GM12864 (cell line): ENCODE measurements at regions not wholly inside any gene's neighbourhood (a gene's known extent, or its start where the extent isn't known, plus 50 kb on each side); places are given as distances from the start of the nearest gene placed in this dataset.

Experiments
- DNase-seq: peaks from one replicate; pipeline ENCODE4 v3.0.0-alpha.2; 2011; ENCODE audit warnings: low read depth
- H3K4me3 ChIP-seq: 2 replicates; pipeline ENCODE4 v1.5.1; 2011; ENCODE audit warnings: mild to moderate bottlenecking, low read depth, low read length, control low read depth
- TF ChIP-seq, protein P1 (sequence below): IDR thresholded peaks from 2 replicates; pipeline ENCODE4 v1.5.1; 2011; ENCODE audit warnings: low read depth, mild to moderate bottlenecking, moderate library complexity, low read length, control low read depth, inconsistent platforms; ENCODE audit errors: missing control alignments

GRCh38 chr6:24004062-24004461, 122.0 kb upstream of the NRSN1 start:
- TF ChIP-seq, protein P1, sequence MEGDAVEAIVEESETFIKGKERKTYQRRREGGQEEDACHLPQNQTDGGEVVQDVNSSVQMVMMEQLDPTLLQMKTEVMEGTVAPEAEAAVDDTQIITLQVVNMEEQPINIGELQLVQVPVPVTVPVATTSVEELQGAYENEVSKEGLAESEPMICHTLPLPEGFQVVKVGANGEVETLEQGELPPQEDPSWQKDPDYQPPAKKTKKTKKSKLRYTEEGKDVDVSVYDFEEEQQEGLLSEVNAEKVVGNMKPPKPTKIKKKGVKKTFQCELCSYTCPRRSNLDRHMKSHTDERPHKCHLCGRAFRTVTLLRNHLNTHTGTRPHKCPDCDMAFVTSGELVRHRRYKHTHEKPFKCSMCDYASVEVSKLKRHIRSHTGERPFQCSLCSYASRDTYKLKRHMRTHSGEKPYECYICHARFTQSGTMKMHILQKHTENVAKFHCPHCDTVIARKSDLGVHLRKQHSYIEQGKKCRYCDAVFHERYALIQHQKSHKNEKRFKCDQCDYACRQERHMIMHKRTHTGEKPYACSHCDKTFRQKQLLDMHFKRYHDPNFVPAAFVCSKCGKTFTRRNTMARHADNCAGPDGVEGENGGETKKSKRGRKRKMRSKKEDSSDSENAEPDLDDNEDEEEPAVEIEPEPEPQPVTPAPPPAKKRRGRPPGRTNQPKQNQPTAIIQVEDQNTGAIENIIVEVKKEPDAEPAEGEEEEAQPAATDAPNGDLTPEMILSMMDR, result no peak
- DNase-seq, result no peak

DNA sequence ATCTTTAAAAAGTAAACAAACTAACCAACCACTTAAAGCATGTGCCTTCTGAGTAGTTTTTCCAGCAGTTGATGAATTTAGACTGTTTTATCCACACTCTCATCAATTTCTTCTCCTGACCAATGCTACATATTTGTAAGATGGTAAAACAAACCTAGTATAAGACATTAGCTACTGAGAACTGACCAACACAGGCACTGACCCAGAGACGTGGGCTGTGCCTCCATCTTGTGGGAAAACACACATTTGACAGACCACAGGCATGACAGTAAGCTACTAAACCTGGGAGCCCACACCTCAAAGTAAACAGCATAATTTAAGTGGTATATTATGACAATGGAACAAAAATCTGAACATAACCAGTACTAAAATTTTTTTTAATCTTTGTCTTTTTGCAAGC, 121.4 kb upstream of the NRSN1 start:
- H3K4me3 ChIP-seq, result no peak overlapping the region
- TF ChIP-seq, protein P1, result no peak
- no peak for DNase-seq

More at GRCh38 chr6:24004062-24004461, 122.0 kb upstream of the NRSN1 start:
- no peak overlapping the region for H3K4me3 ChIP-seq

DNA sequence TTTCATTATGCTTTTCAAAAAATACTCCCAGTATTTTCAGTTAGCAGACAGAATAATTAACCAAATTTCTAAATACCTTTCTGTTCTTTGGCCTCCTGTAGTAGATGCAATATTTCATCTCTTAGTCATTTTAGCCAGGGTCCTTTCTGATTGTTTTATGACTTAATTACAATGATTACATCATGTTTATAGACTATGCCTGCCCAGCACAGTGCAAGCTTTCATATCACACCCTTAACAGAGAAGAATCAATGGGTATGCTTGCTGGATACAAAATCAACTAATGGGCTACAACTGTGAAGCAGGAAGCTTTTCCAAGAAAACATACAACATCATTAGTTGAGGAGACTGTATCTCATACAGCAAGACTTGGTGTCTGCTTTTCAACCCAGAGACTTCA, 119.8 kb upstream of the NRSN1 start:
- DNase-seq, result no peak

DNA sequence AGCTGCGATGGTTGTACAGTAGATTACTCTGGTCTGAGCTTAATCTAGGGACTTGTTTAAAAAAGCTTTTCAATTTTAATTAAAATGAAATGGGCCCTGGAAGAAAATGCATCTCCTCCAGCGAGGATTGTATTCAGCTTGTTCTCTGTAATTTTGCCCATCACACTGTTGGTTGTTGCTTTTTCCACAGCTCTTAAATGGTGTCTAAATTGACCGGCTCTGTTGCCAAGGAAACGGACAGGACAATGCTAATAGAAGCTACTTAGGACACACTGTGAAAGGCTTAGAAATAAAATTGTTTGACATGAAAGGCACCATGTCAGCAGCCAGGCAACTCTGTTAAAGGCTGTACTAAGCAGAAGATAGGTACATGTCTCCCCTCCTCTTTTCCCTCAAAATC, 116.7 kb upstream of the NRSN1 start:
- TF ChIP-seq, protein P1, result no peak
- H3K4me3 ChIP-seq, result no peak overlapping the region
- no peak for DNase-seq

More for the DNA sequence above, 119.8 kb upstream of the NRSN1 start:
- H3K4me3 ChIP-seq, result no peak overlapping the region
- TF ChIP-seq, protein P1, result no peak

GRCh38 chr6:24010133-24010532, 115.9 kb upstream of the NRSN1 start:
- H3K4me3 ChIP-seq, result no peak overlapping the region
- no peak for DNase-seq
- TF ChIP-seq, protein P1, result no peak

DNA sequence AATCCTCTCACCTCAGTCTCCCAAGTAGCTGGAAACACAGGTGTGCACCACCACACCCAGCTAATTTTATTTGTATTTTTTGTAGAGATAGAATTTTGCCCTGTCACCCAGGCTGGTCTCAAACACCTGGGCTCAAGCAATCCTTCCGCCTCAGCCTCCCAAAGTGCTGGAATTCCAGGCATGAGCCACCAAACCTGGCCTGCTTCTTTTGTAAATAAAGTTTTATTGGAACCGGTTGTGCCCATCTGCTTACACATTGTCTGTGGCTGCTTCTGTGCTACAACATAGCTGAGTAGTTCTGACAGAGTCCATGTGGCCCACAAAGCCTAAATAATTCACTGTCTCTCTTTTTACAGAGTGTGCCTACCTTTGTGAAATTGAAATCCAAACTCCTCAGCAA, 109.7 kb upstream of the NRSN1 start:
- TF ChIP-seq, protein P1, result no peak
- no peak overlapping the region for H3K4me3 ChIP-seq
- no peak for DNase-seq

- DNase-seq, result no peak
- no peak overlapping the region for H3K4me3 ChIP-seq
- TF ChIP-seq, protein P1, result no peak
These were observed 109.2 kb upstream of the NRSN1 start for GRCh38 chr6:24016857-24017256.
